Right renal pelvis (tissue), 4 donors: ENCODE measurements at regions not wholly inside any gene's neighbourhood (a gene's known extent, or its start where the extent isn't known, plus 50 kb on each side); places are given as distances from the start of the nearest gene placed in this dataset.
"Not testable (repeated sequence)": the region's sequence is repeated elsewhere in the genome, so short reads cannot be mapped to it uniquely, and the experiment has no call there.

ENCODE experiments used
- DNase-seq, 4 donors: peaks; one replicate each; pipeline ENCODE4 v3.0.0-alpha.2; 2013; ENCODE audit warnings: low read depth in 4 of 4, low spot score in 3 of 4, missing footprints in 1 of 4

DNA sequence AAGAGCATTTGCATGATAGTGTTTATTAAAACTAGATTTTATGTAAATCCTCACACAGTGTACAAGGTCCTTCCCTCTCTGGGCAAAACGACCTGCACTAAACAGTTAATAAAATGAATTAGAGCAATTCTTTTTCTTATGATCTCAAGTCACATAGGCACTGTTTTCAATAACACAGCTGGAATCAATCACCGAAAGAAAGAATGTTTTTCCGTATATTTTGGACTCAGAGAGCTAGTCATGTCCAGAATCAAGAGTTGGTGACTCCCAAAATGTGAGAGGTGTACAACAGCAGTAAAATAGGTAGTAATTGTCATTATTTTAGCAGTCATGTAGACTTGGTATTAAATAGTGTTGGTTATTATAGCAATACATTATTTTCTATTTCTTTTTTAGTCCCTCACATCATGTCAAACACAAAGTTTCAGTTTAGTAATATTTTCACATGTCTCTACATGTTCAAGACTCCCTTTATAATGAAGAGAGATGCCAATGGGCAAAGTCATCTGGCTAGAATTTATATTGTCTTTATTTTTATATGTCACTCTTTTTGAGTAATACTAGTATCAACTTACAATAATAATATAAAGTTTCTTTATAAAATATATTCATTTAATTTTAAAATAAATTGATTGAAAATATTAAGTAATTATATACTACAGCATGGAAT is 448.6 kb upstream of the CDIN1 start:
- no peak for DNase-seq

DNA sequence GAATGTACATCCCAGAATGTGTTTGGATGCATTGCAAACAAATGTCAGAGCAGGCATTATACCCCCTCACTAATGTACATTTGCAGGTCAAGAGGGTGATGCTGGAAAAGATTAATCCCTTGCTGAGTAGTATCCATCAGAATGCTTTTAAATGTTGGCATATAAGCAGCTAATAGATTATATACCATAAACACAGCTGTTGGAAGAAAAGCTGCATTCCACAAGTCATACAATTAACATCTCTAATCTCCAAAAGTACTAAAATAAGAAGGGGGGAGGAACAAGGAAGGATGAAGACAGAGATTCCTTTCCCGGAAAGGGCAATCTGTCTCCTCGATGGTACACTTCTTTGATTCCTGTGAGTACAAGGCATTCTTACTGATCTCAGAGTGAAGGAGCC is 445.7 kb upstream of the CDIN1 start:
- DNase-seq: no peak

GRCh38 chr15:36136049-36136448 is 443.4 kb upstream of the CDIN1 start:
- DNase-seq: no peak

DNA sequence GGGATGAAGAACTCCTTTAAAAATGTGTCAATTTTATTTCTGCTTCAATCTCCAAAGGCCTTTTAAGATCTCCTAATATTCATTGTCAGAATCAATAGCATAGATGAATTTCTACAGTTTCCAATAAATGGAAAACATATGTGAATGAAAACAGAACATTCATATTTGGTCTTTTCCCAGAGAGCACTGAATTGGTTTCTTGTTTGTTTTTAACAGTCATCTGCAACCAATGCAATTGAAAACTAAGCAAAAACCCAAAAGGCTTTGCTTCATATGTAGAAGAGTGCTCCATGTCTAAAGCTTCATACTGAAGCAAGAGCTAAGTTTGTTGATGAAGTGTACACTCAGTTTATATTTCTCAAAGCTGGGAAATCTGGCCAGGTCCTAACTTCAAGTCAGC is 426.5 kb upstream of the CDIN1 start:
- DNase-seq: no peak

GRCh38 chr15:36156879-36157427 is 422.5 kb upstream of the CDIN1 start:
- DNase-seq: no peak

DNA sequence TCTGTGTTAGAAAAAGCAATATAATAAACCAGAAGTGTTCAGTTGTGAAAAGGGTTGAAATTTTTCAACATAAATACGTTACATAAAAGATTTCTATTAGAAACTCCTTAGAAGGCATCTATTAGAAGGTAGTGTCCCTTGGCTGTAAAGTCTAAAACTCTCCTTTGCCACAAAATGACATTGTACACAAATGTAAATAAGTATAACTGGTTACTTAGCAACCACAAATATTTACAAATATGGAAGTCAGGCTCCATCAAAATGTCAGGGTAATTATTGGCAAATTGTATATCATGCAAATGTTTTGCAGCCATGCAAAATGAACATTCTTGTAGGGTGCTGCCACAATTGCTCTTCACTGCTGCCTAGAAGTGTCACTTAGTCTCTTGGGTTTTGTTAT is 419.1 kb upstream of the CDIN1 start:
- no peak for DNase-seq

GRCh38 chr15:36161108-36161507 is 418.3 kb upstream of the CDIN1 start:
- no peak for DNase-seq

- no peak for DNase-seq
Measured at GRCh38 chr15:36161771-36162212, 417.6 kb upstream of the CDIN1 start.

DNA sequence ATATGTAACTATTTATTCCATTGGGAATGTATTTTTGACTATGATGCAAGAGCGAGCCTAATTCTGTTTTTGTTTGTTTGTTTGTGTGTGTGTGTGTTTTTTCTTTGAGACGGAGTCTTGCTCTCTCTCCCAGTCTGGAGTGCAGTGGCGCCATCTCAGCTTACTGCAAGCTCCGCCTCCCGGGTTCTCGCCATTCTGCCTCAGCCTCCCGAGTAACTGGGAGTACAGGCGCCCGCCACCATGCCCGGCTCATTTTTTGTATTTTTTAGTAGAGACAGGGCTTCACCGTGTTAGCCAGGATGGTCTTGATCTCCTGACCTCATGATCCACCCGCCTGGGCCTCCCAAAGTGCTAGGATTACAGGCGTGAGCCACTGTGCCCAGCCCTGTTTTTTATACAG is 415.4 kb upstream of the CDIN1 start:
- DNase-seq: not testable (repeated sequence)

DNA sequence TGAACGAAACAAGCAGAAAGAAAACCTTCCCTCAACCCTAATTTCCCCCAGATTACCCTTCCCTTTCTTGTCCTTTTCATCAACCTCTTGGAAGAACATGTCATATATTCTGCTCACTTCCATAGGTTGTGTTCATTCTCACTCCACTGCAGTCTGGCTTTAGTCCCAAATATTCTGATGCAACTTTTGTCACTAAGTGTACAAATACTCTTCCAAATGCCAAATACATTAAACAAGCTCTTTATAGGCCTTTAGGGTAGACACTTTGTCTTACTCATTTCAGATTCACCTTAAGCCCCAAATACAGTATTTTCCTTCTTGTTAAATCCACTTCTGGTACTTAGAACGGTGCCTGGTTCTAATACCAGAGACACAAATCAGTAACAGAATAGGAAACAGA is 406.5 kb upstream of the CDIN1 start:
- no peak for DNase-seq

GRCh38 chr15:36175186-36175740 is 404.2 kb upstream of the CDIN1 start:
- DNase-seq: no peak

DNA sequence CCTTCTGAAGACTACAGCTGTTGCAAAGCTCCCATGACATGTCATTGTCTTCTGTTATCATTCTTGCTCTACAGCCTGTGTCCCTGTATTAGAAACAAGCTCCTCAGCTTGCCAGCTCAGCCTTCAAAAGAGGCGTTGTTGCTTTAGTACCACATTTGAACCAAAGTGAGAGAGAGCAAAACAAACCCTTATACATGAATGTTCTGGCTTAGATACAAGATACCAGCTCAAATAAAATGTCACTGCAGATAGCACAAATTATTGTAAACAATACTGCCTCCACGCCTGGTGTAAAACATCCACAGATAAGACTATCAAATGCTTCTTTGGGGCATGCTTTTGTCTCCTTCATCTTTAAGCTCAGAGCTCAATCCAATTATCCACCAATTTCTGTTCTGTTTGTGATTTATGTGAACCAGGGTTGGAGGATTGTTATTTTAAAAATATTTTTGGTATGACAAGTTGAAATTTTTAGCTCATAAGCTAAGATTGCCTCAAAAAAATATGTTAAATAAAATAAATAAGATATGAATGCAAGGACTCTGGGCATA is 403.6 kb upstream of the CDIN1 start:
- no peak for DNase-seq

DNA sequence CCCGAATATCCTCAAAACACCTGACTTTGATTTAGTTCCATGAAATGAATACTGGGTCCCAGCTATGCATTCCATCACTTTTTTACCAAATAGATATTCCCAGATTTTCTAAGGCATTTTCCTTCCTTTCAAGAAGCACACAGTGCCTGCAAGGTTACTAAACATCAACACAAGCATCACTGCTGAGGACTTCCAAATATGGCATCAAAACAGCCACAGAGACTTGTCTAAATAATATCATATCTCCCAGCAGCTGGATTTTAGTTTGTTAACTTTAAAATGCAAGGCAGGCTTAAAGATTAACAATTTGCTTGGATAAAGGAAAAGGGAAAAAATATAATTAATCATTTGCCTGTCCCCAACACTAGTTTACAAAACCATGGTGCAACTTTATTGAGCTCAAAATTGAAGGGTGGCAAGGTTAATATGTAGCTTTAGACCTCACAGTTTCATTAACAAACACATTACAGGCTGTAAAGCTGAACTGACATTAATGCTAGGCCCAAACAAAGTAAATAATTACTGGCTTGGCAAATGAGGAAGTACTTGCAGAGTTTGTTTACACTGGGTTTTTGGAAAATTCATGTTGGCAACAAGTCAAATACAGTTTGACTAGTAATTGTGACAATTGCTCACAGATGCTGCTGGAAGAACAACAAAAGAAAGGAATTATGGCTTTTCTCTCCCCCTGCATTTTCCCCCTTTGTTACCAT is 401.7 kb upstream of the CDIN1 start:
- peak; percentile 42 to 78 (median 68) for DNase-seq

DNA sequence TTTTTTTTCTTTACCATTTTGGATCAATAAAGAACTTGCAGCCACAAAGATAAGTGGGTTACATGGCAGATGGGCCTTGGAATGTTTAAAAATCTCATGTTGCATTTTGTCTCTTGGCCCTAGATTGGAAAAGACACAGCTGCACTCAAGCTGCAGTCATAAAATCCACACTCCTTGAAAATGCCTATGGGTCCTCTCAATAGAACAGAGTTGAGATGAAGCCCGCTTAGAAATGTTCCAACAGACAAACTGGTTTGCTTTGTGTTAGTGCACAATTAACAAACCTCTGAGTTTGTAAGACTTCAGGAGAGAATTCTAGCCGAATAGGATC is 401.2 kb upstream of the CDIN1 start:
- DNase-seq: peak in 2 of 4 donors; percentile 6 to 33

GRCh38 chr15:36183201-36183600 is 396.2 kb upstream of the CDIN1 start:
- no peak for DNase-seq

- no peak for DNase-seq
Measured at GRCh38 chr15:36185438-36185837, 394.0 kb upstream of the CDIN1 start.

- DNase-seq: no peak
Measured at GRCh38 chr15:36185845-36186244, 393.6 kb upstream of the CDIN1 start.

- DNase-seq: no peak
Measured at GRCh38 chr15:36186376-36186775, 393.1 kb upstream of the CDIN1 start.

DNA sequence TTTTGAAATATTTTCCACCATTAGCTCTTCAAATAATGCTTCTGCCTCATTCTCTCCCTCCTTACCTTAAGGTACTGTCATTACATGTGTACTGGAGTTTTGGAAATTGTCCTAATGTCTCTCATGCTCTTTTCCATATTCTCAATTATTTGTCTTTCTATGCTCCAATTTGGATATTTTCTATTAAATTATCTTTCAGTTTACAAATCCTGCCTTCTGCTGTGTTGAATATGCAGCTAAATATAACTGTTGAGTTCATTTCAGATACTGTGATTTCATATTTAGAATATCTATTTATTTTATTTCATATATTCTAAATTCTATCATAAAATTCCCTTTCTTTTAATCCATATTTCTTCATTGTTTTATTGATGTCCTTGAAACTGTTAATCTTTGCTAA is 388.0 kb upstream of the CDIN1 start:
- DNase-seq: no peak

DNA sequence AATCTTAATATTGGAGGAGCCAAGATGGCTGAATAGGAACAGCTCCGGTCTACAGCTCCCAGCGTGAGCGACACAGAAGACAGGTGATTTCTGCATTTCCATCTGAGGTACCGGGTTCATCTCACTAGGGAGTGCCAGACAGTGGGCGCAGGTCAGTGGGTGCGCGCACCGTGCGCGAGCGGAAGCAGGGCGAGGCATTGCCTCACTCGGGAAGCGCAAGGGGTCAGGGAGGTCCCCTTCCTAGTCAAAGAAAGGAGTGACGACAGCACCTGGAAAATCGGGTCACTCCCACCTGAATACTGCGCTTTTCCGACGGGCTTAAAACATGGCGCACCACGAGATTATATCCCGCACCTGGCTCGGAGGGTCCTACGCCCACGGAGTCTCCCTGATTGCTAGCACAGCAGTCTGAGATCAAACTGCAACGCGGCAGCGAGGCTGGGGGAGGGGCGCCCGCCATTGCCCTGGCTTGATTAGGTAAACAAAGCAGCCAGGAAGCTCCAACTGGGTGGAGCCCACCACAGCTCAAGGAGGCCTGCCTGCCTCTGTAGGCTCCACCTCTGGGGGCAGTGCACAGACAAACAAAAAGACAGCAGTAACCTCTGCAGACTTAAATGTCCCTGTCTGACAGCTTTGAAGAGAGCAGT is 383.9 kb upstream of the CDIN1 start:
- DNase-seq: not testable (repeated sequence)
